ENCODE measurements at regions not wholly inside any gene's neighbourhood (a gene's known extent, or its start where the extent isn't known, plus 50 kb on each side); places are given as distances from the start of the nearest gene placed in this dataset.

DNA sequence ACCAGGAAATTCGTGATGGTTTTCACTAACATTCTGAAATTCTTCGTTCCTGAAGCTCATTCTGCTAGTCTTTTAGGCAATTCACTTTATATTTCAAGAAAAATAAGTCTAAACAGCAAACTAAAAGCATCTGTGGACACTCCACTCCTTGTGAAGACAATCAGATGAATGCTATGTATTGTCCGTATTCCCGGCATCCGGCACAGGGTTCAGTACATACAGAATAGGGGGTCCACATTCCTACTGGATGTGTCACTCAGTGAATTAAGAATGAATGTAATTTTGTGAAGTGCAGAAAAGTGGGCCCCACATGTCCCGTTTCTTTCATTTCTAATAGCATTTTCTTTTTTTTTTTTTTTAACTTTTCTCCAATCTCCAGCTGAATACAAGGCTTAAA, 241.3 kb downstream of the GRIN2B start:
- H3K27ac ChIP-seq (ENCODE audit: low read depth, low read length): no peak overlapping the region
- no peaks in the 10 kb centered on the region for H3K27me3 ChIP-seq (ENCODE audit: control insufficient read depth in 1 of 2, insufficient read depth in 2 of 2, low read length in 2 of 2)
- no peak overlapping the region for H3K4me3 ChIP-seq (ENCODE audit: low read depth in 1 of 2, low read length in 2 of 2)
- H3K9ac ChIP-seq (ENCODE audit: low read depth in 1 of 2, low read length in 2 of 2): no peak overlapping the region
- H3K9me3 ChIP-seq (ENCODE audit: control insufficient read depth in 1 of 2, low read length in 2 of 2): no peaks in the 10 kb centered on the region
- H3K4me1 ChIP-seq (ENCODE audit: control insufficient read depth in 1 of 2, insufficient read depth in 2 of 2, low read length in 2 of 2): no peaks in the 10 kb centered on the region
- no peaks in the 10 kb centered on the region for H3K36me3 ChIP-seq (ENCODE audit: control insufficient read depth in 1 of 2, insufficient read depth in 2 of 2, low read length in 2 of 2)

DNA sequence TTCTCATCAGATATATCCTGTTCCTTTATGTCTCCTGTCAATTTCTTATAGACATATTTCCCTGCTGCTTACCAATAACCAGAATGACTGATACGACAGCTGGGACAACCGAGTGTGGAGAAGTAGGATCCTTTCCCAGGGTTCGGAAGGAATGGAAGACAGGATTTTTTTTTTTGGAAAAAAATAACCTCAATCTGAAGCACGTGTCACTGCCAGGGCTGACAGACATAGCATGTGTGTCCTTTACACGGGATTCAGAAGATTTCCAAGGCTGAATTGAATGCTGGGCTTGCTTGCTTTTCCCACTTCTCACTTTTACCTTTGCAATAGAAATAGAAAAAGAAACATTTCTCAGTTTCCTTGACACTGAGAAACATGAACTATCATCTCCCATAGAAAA, 245.7 kb downstream of the GRIN2B start:
- H3K9ac ChIP-seq (ENCODE audit: low read depth in 1 of 2, low read length in 2 of 2): no peak overlapping the region
- no peak overlapping the region for H3K27ac ChIP-seq (ENCODE audit: low read depth, low read length)
- H3K27me3 ChIP-seq (ENCODE audit: control insufficient read depth in 1 of 2, insufficient read depth in 2 of 2, low read length in 2 of 2): no peaks in the 10 kb centered on the region
- H3K9me3 ChIP-seq (ENCODE audit: control insufficient read depth in 1 of 2, low read length in 2 of 2): no peaks in the 10 kb centered on the region
- no peak overlapping the region for H3K4me3 ChIP-seq (ENCODE audit: low read depth in 1 of 2, low read length in 2 of 2)
- no peaks in the 10 kb centered on the region for H3K36me3 ChIP-seq (ENCODE audit: control insufficient read depth in 1 of 2, insufficient read depth in 2 of 2, low read length in 2 of 2)
- H3K4me1 ChIP-seq (ENCODE audit: control insufficient read depth in 1 of 2, insufficient read depth in 2 of 2, low read length in 2 of 2): no peaks in the 10 kb centered on the region

DNA sequence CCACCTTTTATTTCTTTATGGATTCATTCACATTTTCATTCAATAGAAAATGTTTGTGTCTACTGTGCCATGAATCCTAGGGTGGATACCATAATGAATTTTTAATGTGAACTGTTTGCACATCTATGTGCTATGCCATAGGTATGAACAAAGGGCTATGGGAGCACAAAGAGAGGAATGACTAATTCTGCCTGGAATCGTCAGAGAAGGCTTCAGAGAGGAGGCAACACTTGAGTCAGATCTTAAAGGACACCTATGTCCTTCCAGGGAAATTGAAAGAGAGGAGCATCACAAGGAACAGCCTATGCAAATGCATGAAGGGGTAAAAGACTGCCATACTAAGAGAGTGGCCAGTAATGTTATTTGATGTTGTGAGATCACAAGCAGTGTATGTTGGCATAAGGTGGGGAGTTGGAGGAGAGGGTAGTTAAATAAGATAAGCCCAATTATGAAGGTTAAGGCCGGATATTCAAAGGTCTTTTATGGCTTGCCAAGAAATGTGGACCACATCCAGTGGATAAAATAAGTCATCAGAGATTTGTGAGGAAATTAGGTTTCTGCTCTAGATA, 246.7 kb downstream of the GRIN2B start:
- H3K4me1 ChIP-seq (ENCODE audit: control insufficient read depth in 1 of 2, insufficient read depth in 2 of 2, low read length in 2 of 2): no peaks in the 10 kb centered on the region
- H3K9ac ChIP-seq (ENCODE audit: low read depth in 1 of 2, low read length in 2 of 2): no peak overlapping the region
- no peaks in the 10 kb centered on the region for H3K36me3 ChIP-seq (ENCODE audit: control insufficient read depth in 1 of 2, insufficient read depth in 2 of 2, low read length in 2 of 2)
- H3K4me3 ChIP-seq (ENCODE audit: low read depth in 1 of 2, low read length in 2 of 2): no peak overlapping the region
- no peak overlapping the region for H3K27ac ChIP-seq (ENCODE audit: low read depth, low read length)
- no peaks in the 10 kb centered on the region for H3K9me3 ChIP-seq (ENCODE audit: control insufficient read depth in 1 of 2, low read length in 2 of 2)
- no peaks in the 10 kb centered on the region for H3K27me3 ChIP-seq (ENCODE audit: control insufficient read depth in 1 of 2, insufficient read depth in 2 of 2, low read length in 2 of 2)

DNA sequence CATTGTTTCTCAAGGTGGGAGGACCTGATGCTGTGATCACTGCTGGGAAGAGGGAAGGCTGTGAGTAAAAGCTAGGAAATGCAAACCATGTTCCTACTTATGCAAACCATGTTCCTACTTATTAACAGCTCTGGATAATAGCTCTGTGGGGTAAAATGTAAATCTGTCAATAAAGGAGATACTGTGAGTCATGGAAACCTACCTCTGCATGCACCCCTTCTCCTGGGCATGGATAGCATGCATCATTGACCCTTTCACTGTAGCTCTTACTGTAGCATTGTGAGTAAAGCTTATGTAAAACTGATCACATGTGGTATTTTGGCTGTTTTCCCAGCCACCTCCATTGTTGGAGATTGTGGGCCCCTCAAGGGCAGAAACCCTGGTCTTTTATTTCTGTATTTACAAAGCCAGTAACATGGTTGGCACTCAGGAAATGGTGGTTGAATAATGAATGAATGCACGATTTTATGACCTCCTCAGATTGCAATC, 253.7 kb downstream of the GRIN2B start:
- H3K9me3 ChIP-seq (ENCODE audit: control insufficient read depth in 1 of 2, low read length in 2 of 2): no peaks in the 10 kb centered on the region
- no peak overlapping the region for H3K4me3 ChIP-seq (ENCODE audit: low read depth in 1 of 2, low read length in 2 of 2)
- H3K9ac ChIP-seq (ENCODE audit: low read depth in 1 of 2, low read length in 2 of 2): no peak overlapping the region
- H3K36me3 ChIP-seq (ENCODE audit: control insufficient read depth in 1 of 2, insufficient read depth in 2 of 2, low read length in 2 of 2): no peaks in the 10 kb centered on the region
- no peaks in the 10 kb centered on the region for H3K27me3 ChIP-seq (ENCODE audit: control insufficient read depth in 1 of 2, insufficient read depth in 2 of 2, low read length in 2 of 2)
- H3K4me1 ChIP-seq (ENCODE audit: control insufficient read depth in 1 of 2, insufficient read depth in 2 of 2, low read length in 2 of 2): no peaks in the 10 kb centered on the region
- no peak overlapping the region for H3K27ac ChIP-seq (ENCODE audit: low read depth, low read length)

DNA sequence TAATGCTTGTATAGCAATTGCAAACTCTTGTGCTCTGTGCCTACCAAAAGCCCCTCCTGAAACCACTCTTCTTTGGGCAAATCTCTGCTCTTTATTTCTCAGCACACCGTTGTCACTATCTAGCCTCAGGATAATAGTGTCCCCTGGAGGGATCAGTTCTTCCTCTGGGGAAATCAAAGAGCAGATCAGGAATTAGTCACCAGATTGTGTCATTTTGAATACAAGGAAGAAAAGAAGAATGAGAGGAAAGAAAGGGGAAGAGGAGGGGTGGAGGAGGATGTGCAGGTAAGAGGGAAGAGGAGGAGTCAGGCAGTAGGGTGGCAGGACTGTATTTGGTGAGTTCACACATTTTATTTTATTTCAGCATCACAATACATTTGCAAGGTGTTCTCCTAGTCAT, 256.4 kb downstream of the GRIN2B start:
- no peaks in the 10 kb centered on the region for H3K9me3 ChIP-seq (ENCODE audit: control insufficient read depth in 1 of 2, low read length in 2 of 2)
- H3K27me3 ChIP-seq (ENCODE audit: control insufficient read depth in 1 of 2, insufficient read depth in 2 of 2, low read length in 2 of 2): no peaks in the 10 kb centered on the region
- H3K4me1 ChIP-seq (ENCODE audit: control insufficient read depth in 1 of 2, insufficient read depth in 2 of 2, low read length in 2 of 2): no peaks in the 10 kb centered on the region
- no peak overlapping the region for H3K9ac ChIP-seq (ENCODE audit: low read depth in 1 of 2, low read length in 2 of 2)
- H3K27ac ChIP-seq (ENCODE audit: low read depth, low read length): no peak overlapping the region
- no peak overlapping the region for H3K4me3 ChIP-seq (ENCODE audit: low read depth in 1 of 2, low read length in 2 of 2)
- no peaks in the 10 kb centered on the region for H3K36me3 ChIP-seq (ENCODE audit: control insufficient read depth in 1 of 2, insufficient read depth in 2 of 2, low read length in 2 of 2)

DNA sequence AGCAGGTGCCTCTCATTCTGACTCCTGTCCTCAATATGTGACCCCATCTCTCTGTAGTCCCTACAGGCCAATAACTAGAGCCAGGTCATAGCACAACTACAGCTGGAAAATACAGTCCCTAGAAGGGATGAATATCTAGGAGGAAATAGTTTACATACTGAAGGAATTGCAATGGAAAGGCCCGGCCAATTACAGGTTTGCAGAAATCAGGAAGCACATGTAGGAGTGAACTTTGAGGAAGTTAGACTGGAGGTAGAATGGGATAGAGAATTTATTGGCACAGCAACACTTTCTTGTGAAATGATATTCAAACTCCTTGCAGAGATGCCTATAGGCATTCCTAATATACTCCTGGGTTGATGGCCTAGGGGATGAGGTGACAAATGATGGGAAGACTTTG, 257.3 kb downstream of the GRIN2B start:
- H3K36me3 ChIP-seq (ENCODE audit: control insufficient read depth in 1 of 2, insufficient read depth in 2 of 2, low read length in 2 of 2): no peaks in the 10 kb centered on the region
- H3K27ac ChIP-seq (ENCODE audit: low read depth, low read length): no peak overlapping the region
- no peaks in the 10 kb centered on the region for H3K9me3 ChIP-seq (ENCODE audit: control insufficient read depth in 1 of 2, low read length in 2 of 2)
- no peaks in the 10 kb centered on the region for H3K27me3 ChIP-seq (ENCODE audit: control insufficient read depth in 1 of 2, insufficient read depth in 2 of 2, low read length in 2 of 2)
- no peak overlapping the region for H3K4me3 ChIP-seq (ENCODE audit: low read depth in 1 of 2, low read length in 2 of 2)
- H3K4me1 ChIP-seq (ENCODE audit: control insufficient read depth in 1 of 2, insufficient read depth in 2 of 2, low read length in 2 of 2): no peaks in the 10 kb centered on the region
- H3K9ac ChIP-seq (ENCODE audit: low read depth in 1 of 2, low read length in 2 of 2): no peak overlapping the region

DNA sequence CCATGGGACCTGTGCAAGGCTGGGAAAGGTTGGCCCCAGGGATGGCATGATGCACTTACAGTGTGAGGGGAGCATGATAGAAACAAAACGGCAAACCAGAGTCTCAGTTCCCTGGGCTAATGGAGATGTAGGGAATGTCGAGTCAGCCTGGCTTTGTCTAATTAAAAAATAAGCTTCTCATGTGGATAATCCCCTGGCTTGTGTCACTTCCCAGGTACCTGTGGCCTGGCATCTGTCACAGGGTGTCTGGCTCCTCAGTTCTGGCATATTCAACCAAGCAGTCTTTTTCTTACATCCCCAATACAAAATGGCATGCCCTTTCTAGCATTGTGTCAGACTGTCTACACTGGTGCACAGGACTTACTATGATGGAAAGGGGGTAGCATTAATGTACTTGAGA, 261.4 kb downstream of the GRIN2B start:
- Histone ChIP-seq H3K9me3 (ENCODE audit: control insufficient read depth in 1 of 2, low read length in 2 of 2) (no peaks in the 10 kb centered on the region), H3K36me3 (ENCODE audit: control insufficient read depth in 1 of 2, insufficient read depth in 2 of 2, low read length in 2 of 2) (no peaks in the 10 kb centered on the region), H3K4me3 (ENCODE audit: low read depth in 1 of 2, low read length in 2 of 2) (no peak overlapping the region), H3K9ac (ENCODE audit: low read depth in 1 of 2, low read length in 2 of 2) (no peak overlapping the region), H3K27ac (ENCODE audit: low read depth, low read length) (no peak overlapping the region), H3K27me3 (ENCODE audit: control insufficient read depth in 1 of 2, insufficient read depth in 2 of 2, low read length in 2 of 2) (no peaks in the 10 kb centered on the region), H3K4me1 (ENCODE audit: control insufficient read depth in 1 of 2, insufficient read depth in 2 of 2, low read length in 2 of 2) (peaks cover 0 to 11% of the 10 kb centered on the region in 2 donors)

DNA sequence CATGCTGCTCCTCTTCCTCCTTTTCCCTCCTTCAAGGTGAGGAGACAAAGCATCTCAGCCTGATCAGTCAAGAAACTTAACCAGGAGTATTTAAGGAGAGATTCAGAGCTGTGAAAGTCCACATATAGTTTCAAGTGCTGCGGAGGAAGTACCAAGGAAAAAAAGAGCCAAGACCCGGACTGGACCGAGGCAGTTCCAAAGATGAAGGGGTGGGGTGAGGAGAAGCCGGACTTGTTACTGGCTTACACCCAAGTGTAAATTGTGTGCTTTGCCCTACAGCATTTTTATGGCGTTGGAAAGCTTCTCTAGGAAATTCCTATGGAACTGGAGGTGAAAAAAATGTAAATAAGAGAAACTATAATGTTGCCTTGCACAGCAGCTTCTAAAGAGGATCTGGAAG, 263.1 kb downstream of the GRIN2B start:
- Histone ChIP-seq H3K4me1 (ENCODE audit: control insufficient read depth in 1 of 2, insufficient read depth in 2 of 2, low read length in 2 of 2) (peaks cover 0 to 11% of the 10 kb centered on the region in 2 donors), H3K9me3 (ENCODE audit: control insufficient read depth in 1 of 2, low read length in 2 of 2) (no peaks in the 10 kb centered on the region), H3K27me3 (ENCODE audit: control insufficient read depth in 1 of 2, insufficient read depth in 2 of 2, low read length in 2 of 2) (no peaks in the 10 kb centered on the region), H3K36me3 (ENCODE audit: control insufficient read depth in 1 of 2, insufficient read depth in 2 of 2, low read length in 2 of 2) (no peaks in the 10 kb centered on the region), H3K4me3 (ENCODE audit: low read depth in 1 of 2, low read length in 2 of 2) (no peak overlapping the region), H3K27ac (ENCODE audit: low read depth, low read length) (no peak overlapping the region), H3K9ac (ENCODE audit: low read depth in 1 of 2, low read length in 2 of 2) (no peak overlapping the region)

DNA sequence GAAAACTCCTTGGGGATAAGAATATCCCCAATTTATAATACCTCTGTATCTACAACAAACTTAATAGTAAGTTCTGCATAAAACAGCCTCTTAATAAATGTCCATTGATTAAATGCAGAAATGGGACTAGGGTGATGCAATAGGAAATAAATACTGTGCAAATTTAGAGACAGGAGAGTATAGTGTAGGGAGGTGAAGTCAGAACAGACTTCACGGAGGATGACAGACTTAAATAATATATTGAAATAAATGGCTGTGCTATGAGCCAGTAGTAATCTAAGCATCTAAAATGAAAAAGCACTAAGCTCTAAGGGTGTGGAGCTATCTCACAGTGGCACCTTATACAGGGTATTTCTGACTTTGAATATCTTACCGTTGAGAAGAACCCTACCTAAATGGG, 265.3 kb downstream of the GRIN2B start:
- H3K4me1 ChIP-seq (ENCODE audit: control insufficient read depth in 1 of 2, insufficient read depth in 2 of 2, low read length in 2 of 2): peaks cover 0 to 11% of the 10 kb centered on the region in 2 donors
- no peak overlapping the region for H3K4me3 ChIP-seq (ENCODE audit: low read depth in 1 of 2, low read length in 2 of 2)
- H3K9ac ChIP-seq (ENCODE audit: low read depth in 1 of 2, low read length in 2 of 2): no peak overlapping the region
- no peaks in the 10 kb centered on the region for H3K36me3 ChIP-seq (ENCODE audit: control insufficient read depth in 1 of 2, insufficient read depth in 2 of 2, low read length in 2 of 2)
- H3K9me3 ChIP-seq (ENCODE audit: control insufficient read depth in 1 of 2, low read length in 2 of 2): no peaks in the 10 kb centered on the region
- H3K27me3 ChIP-seq (ENCODE audit: control insufficient read depth in 1 of 2, insufficient read depth in 2 of 2, low read length in 2 of 2): no peaks in the 10 kb centered on the region
- no peak overlapping the region for H3K27ac ChIP-seq (ENCODE audit: low read depth, low read length)

DNA sequence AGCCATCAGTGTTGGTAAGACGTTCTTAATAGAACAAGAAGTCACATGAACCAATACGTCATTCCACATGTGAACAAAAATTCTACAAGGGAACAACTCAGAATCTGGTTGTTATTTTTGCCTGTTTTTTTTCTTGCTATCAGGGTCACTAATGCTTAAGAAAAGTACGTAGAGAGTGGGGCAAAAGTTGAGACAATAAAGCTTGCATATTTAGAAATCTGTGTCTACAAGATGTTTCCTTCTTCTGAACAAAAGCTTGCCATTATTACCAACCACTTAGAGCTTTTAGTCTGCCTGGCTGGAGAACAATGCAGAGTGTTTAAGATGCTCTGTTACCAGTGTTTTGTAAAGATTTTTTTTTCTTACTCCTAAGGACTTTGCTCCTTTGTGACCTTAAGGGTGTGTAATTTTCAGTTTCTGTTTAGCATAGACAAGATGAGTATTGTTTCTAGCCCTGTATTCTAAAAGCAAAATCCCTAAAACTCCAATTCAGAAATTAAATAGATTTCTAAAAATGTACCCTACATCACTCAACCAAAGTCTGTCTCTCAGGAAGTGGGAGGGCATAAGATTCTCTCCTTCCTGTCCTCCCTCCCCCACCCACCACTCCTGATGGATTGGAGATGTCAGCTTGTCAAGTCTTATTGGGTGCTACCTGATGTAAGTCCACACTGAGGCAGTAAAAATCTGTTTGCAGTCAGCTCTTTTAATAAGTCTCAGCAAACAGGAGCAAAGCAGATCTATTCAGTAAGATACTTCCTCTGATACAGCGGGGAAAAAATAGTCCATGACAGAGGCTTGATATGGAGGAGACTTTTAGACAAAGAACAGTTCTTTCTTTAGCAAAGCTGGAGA, 267.6 kb downstream of the GRIN2B start:
- H3K9ac ChIP-seq (ENCODE audit: low read depth in 1 of 2, low read length in 2 of 2): no peak overlapping the region
- no peak overlapping the region for H3K27ac ChIP-seq (ENCODE audit: low read depth, low read length)

More for the DNA sequence above, 267.6 kb downstream of the GRIN2B start:
- Histone ChIP-seq H3K4me1 (ENCODE audit: control insufficient read depth in 1 of 2, insufficient read depth in 2 of 2, low read length in 2 of 2) (peaks cover 0 to 8% of the 10 kb centered on the region in 2 donors), H3K9me3 (ENCODE audit: control insufficient read depth in 1 of 2, low read length in 2 of 2) (no peaks in the 10 kb centered on the region), H3K4me3 (ENCODE audit: low read depth in 1 of 2, low read length in 2 of 2) (peak overlapping the region in 1 of 2 donors; percentile 16), H3K27me3 (ENCODE audit: control insufficient read depth in 1 of 2, insufficient read depth in 2 of 2, low read length in 2 of 2) (no peaks in the 10 kb centered on the region), H3K36me3 (ENCODE audit: control insufficient read depth in 1 of 2, insufficient read depth in 2 of 2, low read length in 2 of 2) (no peaks in the 10 kb centered on the region)
